T-helper 1 cell treated with Interleukin-12 subunit alpha and Interleukin-12 subunit beta and Interleukin-4 antibody, amounts not matched to agents 30 μg/mL and 1 μg/mL, for 36 hours (primary cell): ENCODE measurements at regions not wholly inside any gene's neighbourhood (a gene's known extent, or its start where the extent isn't known, plus 50 kb on each side); places are given as distances from the start of the nearest gene placed in this dataset.
"Not testable (repeated sequence)": the region's sequence is repeated elsewhere in the genome, so short reads cannot be mapped to it uniquely, and the experiment has no call there.

Experiments
- H3K27ac Mint-ChIP-seq: one replicate; pipeline ENCODE4 v1.8.0; 2021; ENCODE audit warnings: mild to moderate bottlenecking, mixed read lengths
- H3K27me3 Mint-ChIP-seq: one replicate; pipeline ENCODE4 v1.8.0; 2021; ENCODE audit warnings: low read depth, mixed read lengths
- H3K36me3 Mint-ChIP-seq: one replicate; pipeline ENCODE4 v1.8.0; 2021; ENCODE audit warnings: low read depth, mixed read lengths
- H3K4me1 Mint-ChIP-seq: one replicate; pipeline ENCODE4 v1.8.0; 2021; ENCODE audit warnings: low read depth, mixed read lengths
- H3K4me3 Mint-ChIP-seq: one replicate; pipeline ENCODE4 v1.8.0; 2021; ENCODE audit warnings: mild to moderate bottlenecking, moderate library complexity, mixed read lengths
- H3K9me3 Mint-ChIP-seq: one replicate; pipeline ENCODE4 v1.8.0; 2021; ENCODE audit warnings: mixed read lengths

DNA sequence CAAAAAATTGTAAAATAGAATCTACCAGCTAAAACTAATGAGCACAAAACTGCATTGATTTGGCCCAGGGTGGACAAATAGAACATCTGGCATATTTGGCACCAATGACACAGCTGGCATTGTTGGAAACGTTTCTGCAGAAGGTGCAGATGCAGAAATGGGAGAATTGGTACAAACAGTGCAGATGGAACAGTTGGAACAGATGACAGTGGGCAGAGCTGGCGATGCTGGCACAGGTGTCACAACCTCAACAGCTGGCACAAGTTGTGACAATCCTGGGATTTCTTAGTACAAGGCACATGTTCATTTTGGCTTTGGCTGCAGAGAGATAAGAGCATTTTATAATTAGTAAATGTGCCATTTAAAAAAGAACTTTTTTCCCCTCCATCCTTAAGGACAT, 91.1 kb upstream of the ZBTB18 start:
- Mint-ChIP-seq H3K4me3 (no peak overlapping the region), H3K27me3 (peaks cover 20% of the 10 kb centered on the region), H3K4me1 (no peaks in the 10 kb centered on the region), H3K27ac (no peak overlapping the region), H3K36me3 (no peaks in the 10 kb centered on the region), H3K9me3 (no peaks in the 10 kb centered on the region)

DNA sequence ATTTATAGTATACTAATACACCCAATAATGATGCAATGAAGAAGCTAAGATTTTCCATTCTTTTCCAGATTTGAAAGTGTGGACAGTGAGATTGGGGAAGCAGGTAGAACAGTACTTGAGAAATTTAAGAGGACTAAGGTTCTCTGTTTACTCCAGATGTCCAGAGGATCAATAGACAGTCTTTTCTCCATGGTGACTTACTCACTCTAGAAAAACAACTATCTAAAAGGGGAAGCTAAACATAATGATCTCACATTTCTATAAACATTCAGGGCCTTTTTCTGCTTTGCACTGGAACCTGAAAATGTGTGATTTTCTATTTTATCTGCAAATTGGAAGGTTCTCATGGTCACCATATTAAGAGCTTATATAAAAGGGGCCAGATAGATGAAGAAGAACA, 93.9 kb upstream of the ZBTB18 start:
- Mint-ChIP-seq H3K27ac (no peak overlapping the region), H3K27me3 (peaks cover 11% of the 10 kb centered on the region), H3K9me3 (no peaks in the 10 kb centered on the region), H3K4me1 (no peaks in the 10 kb centered on the region), H3K4me3 (no peak overlapping the region), H3K36me3 (no peaks in the 10 kb centered on the region)

DNA sequence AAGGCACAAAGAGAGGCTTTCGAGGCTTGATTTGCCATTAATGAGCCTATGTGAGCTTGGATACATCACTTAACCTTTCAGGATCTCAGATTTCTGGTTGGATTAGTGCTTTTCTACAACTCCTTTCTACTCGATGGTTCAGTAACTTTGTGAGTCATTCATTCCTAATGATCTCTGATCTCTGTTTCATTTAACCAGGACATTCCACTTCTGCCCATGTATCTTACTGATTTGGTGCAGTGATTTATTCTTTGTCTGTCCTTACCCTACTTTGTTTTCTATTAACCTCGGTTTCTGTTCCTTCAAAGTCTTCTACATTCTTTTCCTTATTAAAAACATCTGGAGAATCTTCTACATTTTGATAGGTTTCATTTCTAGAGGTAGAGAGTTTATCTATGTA, 94.6 kb upstream of the ZBTB18 start:
- Mint-ChIP-seq H3K36me3 (no peaks in the 10 kb centered on the region), H3K4me1 (no peaks in the 10 kb centered on the region), H3K27ac (no peak overlapping the region), H3K27me3 (peaks cover 11% of the 10 kb centered on the region), H3K9me3 (no peaks in the 10 kb centered on the region), H3K4me3 (no peak overlapping the region)

DNA sequence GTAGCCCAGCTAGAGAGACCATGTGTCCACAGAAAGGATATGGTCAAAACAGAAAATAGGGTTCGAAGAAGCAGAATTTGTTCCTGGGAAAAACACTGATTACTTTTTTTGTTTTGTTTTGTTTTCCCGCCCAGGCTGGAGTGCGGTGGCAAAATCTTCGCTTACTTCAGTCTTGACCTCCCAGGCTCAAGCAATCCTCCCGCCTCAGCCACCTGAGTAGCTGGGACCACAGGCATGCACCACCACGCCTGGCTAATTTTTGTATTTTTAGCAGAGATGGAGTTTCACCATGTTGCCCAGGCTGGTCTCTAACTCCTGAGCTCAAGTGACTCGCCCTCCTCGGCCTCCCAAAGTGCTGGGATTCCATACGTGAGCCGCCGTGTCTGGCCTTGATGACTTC, 99.9 kb upstream of the ZBTB18 start:
- H3K9me3 Mint-ChIP-seq, H3K4me3 Mint-ChIP-seq, H3K36me3 Mint-ChIP-seq, H3K27ac Mint-ChIP-seq, H3K4me1 Mint-ChIP-seq, H3K27me3 Mint-ChIP-seq: not testable (repeated sequence)

DNA sequence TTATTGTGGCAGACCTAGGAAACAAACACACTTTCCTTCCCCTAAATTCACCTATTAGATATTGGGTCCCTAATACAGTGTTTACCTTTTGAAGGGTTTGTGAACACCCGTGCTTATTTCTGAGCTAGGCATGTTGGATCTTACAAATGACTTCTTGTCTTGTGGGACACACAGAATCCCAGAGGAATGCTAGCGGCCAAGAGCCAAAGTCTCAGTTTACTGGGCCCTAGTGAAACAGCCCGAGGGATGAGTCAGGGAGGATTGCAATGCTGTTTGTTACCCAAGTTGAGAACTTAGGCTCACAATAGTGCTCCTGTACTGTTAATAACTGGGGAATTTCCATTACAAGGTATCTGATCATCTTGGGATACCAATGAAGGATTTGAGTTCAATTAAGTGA, 100.1 kb upstream of the AKT3 start:
- Mint-ChIP-seq H3K27me3 (no peaks in the 10 kb centered on the region), H3K27ac (no peak overlapping the region), H3K4me3 (no peak overlapping the region), H3K4me1 (no peaks in the 10 kb centered on the region), H3K36me3 (no peaks in the 10 kb centered on the region), H3K9me3 (no peaks in the 10 kb centered on the region)

DNA sequence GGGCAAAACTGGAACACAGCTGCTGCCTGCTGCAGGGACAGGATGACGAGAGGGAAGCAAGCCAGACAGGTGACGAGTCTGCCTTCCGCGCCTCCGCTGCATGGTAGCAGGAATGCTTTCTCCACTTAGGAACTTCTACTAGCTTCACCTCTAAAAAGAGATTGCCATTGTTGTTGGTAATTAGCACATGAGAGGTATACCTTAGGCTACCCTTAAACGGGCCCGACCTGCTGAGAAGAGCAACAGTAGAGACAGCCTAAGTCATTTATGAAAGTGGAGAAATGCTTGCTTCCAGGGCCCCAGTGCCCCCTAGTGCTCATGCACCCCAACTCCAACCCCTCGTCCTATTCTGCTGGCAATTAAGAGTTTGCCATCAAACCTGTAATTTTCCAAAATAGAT, 96.9 kb upstream of the AKT3 start:
- Mint-ChIP-seq H3K27ac (no peak overlapping the region), H3K36me3 (no peaks in the 10 kb centered on the region), H3K4me3 (no peak overlapping the region), H3K27me3 (no peaks in the 10 kb centered on the region), H3K9me3 (no peaks in the 10 kb centered on the region), H3K4me1 (no peaks in the 10 kb centered on the region)

DNA sequence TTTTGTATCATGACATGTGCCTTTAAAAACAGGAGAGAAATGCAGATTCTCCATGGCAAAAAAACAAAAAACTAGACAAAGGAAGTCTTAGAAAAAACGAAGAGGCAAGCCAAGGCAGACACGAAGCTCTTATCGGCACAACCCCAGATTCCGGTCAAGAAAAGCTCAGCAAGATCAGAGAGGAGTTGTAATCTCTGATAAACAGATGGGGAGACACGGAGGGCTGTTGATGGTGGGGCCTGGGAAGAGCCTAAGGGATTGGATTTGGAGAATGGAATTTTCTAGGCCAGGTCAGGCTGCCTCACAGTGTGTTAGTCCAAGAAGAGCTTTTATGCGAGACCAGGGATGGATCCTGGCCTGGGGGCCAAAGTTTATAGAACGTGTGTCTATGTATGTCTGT, 96.2 kb upstream of the AKT3 start:
- Mint-ChIP-seq H3K36me3 (no peaks in the 10 kb centered on the region), H3K27ac (no peak overlapping the region), H3K4me3 (no peak overlapping the region), H3K27me3 (no peaks in the 10 kb centered on the region), H3K4me1 (no peaks in the 10 kb centered on the region), H3K9me3 (no peaks in the 10 kb centered on the region)

DNA sequence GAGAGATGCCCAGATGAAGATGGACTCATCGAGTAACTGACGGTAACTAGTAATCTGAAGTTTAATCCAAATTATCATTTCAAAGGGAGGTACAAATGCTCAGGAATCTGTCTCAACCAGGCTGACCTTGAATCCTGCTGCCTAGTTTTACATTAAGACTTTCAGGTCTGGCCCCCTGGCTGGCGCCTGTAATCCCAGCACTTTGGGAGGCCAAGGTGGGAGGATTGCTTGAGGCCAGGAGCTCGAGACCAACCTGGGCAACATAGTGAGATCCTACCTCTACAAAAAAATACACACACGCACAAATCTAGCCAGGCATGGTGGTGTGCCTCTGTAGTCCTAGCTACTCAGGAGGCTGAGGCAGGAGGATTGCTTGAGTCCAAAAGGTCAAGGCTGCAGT, 95.7 kb upstream of the AKT3 start:
- no peaks in the 10 kb centered on the region for H3K9me3 Mint-ChIP-seq
- no peaks in the 10 kb centered on the region for H3K27me3 Mint-ChIP-seq
- H3K4me3 Mint-ChIP-seq = no peak overlapping the region
- no peak overlapping the region for H3K27ac Mint-ChIP-seq
- no peaks in the 10 kb centered on the region for H3K36me3 Mint-ChIP-seq
- no peaks in the 10 kb centered on the region for H3K4me1 Mint-ChIP-seq

DNA sequence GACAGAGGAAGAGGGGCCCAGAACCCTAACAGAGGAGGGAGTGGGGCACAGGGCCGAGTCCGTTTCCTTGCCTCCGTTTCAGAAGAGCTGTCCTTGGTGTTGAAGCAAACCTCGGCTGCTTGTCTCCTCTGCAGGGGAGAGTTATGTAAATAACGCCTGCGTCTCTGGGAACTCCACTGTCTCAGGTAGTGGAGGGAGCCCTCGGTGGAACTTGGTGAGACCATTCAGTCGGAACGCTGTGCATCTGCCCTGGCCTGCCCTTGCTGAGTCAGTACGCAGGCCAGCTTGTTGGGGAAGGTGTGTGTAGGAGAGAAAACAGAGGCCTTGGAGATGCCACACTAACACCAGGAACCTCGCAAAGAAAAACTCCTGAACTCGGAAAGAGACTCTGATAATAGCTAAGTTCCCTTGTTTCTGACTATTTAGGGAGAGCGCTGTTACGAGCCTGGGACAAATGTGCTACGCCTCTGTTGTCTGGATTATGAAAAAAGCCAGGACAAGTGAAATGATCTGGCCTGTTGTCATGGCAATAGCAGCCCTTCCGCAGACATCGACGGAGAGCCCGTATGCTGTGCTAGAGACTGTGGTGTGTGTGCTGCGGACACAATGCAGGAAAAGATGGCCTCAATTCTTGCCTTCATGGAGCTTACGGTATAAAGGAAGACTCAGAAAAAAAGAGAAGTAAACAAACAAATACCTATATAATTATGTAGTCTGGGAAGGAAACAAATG, 94.6 kb upstream of the AKT3 start:
- Mint-ChIP-seq H3K27me3 (no peaks in the 10 kb centered on the region), H3K36me3 (no peaks in the 10 kb centered on the region), H3K27ac (no peak overlapping the region), H3K4me1 (no peaks in the 10 kb centered on the region), H3K4me3 (no peak overlapping the region), H3K9me3 (no peaks in the 10 kb centered on the region)

DNA sequence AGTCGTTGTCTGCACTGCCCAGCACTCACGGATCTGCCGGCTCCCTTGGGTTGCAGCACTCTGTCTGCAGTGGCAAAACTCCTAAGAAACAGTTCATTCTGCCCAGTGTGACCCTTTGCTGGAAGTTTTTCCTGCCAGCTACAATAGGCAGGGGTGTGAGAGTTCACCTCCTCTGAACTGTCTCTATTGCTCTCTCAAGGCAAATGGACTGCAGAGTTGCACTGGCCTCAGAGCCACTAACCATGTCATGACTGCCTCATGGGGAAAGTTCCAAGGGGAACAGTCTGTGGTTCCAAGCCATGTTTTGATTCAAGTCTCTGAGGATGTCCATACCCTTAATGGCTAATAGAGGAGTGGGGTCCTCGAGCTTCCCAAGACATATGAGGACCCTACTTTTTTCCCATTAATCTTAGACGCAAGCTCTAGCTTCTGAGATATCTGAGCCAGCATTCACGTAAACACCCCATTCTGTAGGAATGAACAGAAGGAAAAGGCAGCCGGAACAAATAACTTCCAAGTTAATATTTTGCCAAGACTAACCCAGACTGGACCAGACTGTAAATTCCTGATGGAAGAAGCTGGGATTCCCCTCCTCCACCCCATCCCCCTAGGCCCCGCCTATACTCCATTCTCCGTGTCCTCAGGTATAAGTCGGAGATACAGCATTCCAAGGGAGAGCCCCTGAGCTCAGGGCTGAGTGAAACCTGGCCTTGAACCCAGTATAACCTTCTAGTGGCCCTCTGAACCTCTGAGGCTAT, 93.8 kb upstream of the AKT3 start:
- no peak overlapping the region for H3K27ac Mint-ChIP-seq
- peaks cover 4% of the 10 kb centered on the region for H3K4me1 Mint-ChIP-seq
- no peaks in the 10 kb centered on the region for H3K9me3 Mint-ChIP-seq
- H3K4me3 Mint-ChIP-seq = no peak overlapping the region
- no peaks in the 10 kb centered on the region for H3K27me3 Mint-ChIP-seq
- no peaks in the 10 kb centered on the region for H3K36me3 Mint-ChIP-seq

DNA sequence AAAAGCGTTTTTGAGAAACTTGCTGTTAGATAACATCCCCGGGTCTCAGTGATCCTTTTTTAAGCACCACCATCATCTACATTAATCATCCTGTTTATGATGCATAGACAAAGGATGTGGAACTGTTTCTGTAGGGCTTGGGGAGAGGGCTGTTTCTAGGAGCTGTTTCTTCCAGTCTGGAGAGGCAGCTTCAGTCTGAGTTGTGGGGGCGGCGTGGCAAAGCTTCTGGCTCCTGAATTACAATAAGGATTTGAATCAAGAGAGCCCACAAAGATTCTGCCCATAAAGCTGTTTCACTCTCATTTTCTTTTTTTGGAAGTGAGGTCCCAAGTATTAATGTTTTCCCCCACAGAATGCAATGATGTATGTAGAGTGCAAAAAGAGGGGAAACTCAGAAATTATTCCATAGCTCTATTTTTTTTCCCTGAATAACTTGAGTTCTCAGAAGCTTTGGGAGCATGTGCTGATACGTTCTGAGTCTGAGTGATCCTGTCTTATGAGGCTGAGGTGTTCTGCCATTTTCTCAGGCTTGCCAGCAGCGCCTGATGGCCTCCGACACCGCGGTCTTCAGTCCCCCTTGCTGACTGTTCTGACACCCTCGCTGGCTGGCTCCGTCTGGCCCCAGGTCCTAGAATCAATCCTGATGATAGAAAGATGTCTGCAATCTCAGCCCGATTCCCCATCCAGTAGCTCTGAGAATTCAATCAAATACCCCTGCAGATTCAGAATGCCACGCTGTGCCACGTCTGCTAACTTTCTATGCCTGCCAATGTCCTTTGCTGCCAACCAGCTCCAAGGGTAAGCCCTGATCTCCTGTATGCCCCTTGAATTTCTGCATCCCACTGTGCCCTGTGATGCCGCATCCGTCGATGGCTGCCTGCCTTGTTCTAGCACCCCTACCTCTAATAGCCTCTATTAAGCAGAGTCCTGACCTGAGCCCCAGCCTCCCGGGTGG, 92.4 kb upstream of the AKT3 start:
- Mint-ChIP-seq H3K4me3 (no peak overlapping the region), H3K4me1 (peaks cover 9% of the 10 kb centered on the region), H3K27ac (no peak overlapping the region), H3K36me3 (no peaks in the 10 kb centered on the region), H3K27me3 (no peaks in the 10 kb centered on the region), H3K9me3 (no peaks in the 10 kb centered on the region)

DNA sequence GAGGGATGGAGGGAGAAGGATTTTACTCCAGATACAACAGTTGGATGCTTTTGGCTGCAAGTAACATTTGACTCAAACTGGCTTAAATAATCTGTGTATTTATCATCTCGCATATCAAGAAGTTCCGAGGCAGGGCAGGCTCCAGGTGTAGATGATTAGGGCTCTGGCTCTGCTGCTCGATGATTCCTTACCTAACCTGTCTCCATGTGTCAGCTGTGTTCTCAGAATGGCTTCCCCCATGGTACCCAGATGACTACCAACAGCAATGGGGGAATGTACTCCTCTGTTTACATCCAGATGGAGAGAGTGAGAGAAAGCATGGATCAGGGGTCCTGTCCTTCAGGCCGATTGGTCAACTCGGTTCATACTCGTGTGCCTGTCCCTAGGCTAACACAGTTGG, 90.4 kb upstream of the AKT3 start:
- Mint-ChIP-seq H3K27ac (no peak overlapping the region), H3K9me3 (peaks cover 4% of the 10 kb centered on the region), H3K4me3 (no peak overlapping the region), H3K4me1 (peaks cover 9% of the 10 kb centered on the region), H3K36me3 (no peaks in the 10 kb centered on the region), H3K27me3 (no peaks in the 10 kb centered on the region)

DNA sequence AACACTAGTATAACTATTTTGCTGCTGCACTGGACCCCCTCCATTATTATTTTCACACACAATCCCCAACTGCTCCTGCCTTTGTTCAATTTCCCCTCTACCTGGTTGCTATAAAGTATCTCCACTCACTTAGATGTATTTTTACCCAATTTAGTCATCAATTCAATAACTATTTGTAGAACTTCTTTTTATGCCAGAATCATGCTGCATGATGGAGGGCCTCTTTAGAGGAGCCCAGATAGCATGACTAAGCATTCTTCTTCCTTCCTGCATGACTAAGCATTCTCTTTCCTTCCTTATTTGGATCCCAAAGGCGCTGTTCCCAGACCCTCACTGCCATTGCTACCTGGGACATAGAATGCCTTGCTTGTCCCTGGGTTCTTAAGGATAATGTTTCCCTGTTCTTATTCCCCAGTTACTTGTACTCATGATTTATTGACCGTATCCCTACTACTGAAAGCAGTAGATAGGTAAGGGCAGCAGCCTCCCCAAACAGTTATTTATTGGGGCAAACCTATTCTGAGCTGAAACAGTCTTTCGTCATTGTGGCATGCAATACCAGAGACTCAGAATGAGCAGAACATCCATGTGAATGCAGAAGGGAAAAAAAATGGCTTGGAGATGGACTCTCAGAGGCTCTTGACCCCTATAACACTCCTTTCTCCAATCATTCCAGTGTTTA, 89.3 kb upstream of the AKT3 start:
- H3K4me3 Mint-ChIP-seq = no peak overlapping the region
- H3K27me3 Mint-ChIP-seq = no peaks in the 10 kb centered on the region
- no peak overlapping the region for H3K27ac Mint-ChIP-seq
- H3K36me3 Mint-ChIP-seq = no peaks in the 10 kb centered on the region
- peaks cover 9% of the 10 kb centered on the region for H3K4me1 Mint-ChIP-seq
- peaks cover 9% of the 10 kb centered on the region for H3K9me3 Mint-ChIP-seq

DNA sequence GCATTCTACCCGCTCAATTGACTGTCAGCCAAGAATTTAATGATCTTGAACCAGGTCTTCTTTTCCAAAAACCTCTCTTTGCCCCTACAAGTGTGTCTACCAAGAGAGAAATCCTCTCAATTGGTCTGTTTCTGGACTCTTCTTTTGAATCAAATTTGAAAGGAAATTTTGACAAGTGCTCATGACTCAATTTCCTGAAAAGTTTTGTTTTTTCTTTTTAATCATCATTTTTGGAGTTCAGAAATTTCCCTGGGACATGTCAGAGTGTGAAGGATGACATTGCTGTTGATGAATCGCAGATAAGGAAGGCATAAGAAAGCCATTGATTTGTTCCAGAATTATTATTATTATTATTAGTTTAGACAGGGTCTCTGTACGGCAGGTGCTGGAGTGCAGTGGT, 88.2 kb upstream of the AKT3 start:
- Mint-ChIP-seq H3K9me3 (peaks cover 9% of the 10 kb centered on the region), H3K4me1 (peaks cover 9% of the 10 kb centered on the region), H3K27ac (no peak overlapping the region), H3K36me3 (no peaks in the 10 kb centered on the region), H3K27me3 (no peaks in the 10 kb centered on the region), H3K4me3 (no peak overlapping the region)
